Panc1 (cell line): ENCODE measurements at regions not wholly inside any gene's neighbourhood (a gene's known extent, or its start where the extent isn't known, plus 50 kb on each side); places are given as distances from the start of the nearest gene placed in this dataset.

Experiments used
- ATAC-seq: fragments of 200-7000 bp; cut with Tn5 transposase; 2 replicates; pipeline ENCODE4 v1.9.1; 2020; ENCODE audit warnings: mild to moderate bottlenecking, moderate library complexity
- BruUV-seq: library from RNA; stranded (reverse); fragments of 400-500 nt; replicated peaks from 2 replicates; lab custom pipeline; 2021; lab: Mats Ljungman, UMichigan
- CTCF ChIA-PET: fragments of 300-600 bp; sonication (Branson Sonifier 250); formaldehyde crosslinking; loops from one replicate; lab custom pipeline; 2022; ENCODE audit warnings: antibody characterized with exemption; lab: Charles Lee
- POLR2A ChIA-PET: fragments of 300-600 bp; sonication (Branson Sonifier 250); formaldehyde crosslinking; loops from one replicate; lab custom pipeline; 2022; ENCODE audit warnings: antibody characterized with exemption; lab: Charles Lee
- DNase-seq: peaks from one replicate; pipeline ENCODE4 v3.0.0-alpha.2; 2010; ENCODE audit warnings: low read depth, low spot score
- H3K27ac ChIP-seq: 2 replicates; pipeline ENCODE4 v1.5.1; 2011; ENCODE audit warnings: mild to moderate bottlenecking, low read length, inconsistent platforms
- H3K27me3 ChIP-seq: fragments of 200-500 bp; sonication (Bioruptor generic); 2 replicates; pipeline ENCODE4 v1.6.0; 2014; ENCODE audit warnings: low read length, inconsistent platforms; ENCODE audit not compliant: control insufficient read depth, insufficient read depth
- H3K36me3 ChIP-seq: fragments of 200-500 bp; sonication (Bioruptor generic); 2 replicates; pipeline ENCODE4 v1.5.1; 2014; ENCODE audit warnings: inconsistent platforms, mild to moderate bottlenecking, low read length, moderate library complexity; ENCODE audit not compliant: control insufficient read depth, insufficient read depth
- H3K4me1 ChIP-seq: 2 replicates; pipeline ENCODE4 v1.5.1; 2011; ENCODE audit warnings: inconsistent platforms, mild to moderate bottlenecking, low read length, moderate library complexity; ENCODE audit not compliant: control insufficient read depth, insufficient read depth
- H3K4me3 ChIP-seq, 2 experiments: 2 replicates each; pipeline ENCODE4 v1.5.1; 2011 to 2012; ENCODE audit warnings: low read depth in 2 of 2, low read length in 2 of 2, mild to moderate bottlenecking in 2 of 2, inconsistent platforms in 1 of 2, moderate library complexity in 1 of 2
- H3K9me3 ChIP-seq: fragments of 200-500 bp; sonication (Bioruptor generic); 2 replicates; pipeline ENCODE4 v1.5.1; 2014; ENCODE audit warnings: low read depth, mild to moderate bottlenecking, inconsistent platforms, low read length, moderate library complexity; ENCODE audit not compliant: control insufficient read depth, insufficient read depth
- CTCF ChIP-seq: fragments of 450-650 bp; IDR thresholded peaks from 2 replicates; pipeline ENCODE4 v1.5.1; 2017; ENCODE audit warnings: mild to moderate bottlenecking
- POLR2AphosphoS5 ChIP-seq: IDR thresholded peaks from 2 replicates; pipeline ENCODE4 v1.6.1; 2012; ENCODE audit warnings: mild to moderate bottlenecking, low read depth, low read length, moderate library complexity
- REST ChIP-seq, 2 experiments: IDR thresholded peaks; 2 replicates each; pipeline ENCODE4 v1.6.1; 2011 to 2012; ENCODE audit warnings: low read depth in 2 of 2, control low read depth in 1 of 2, low read length in 1 of 2, mild to moderate bottlenecking in 1 of 2, moderate library complexity in 1 of 2; ENCODE audit not compliant: insufficient read depth in 1 of 2
- SIN3A ChIP-seq: IDR thresholded peaks from 2 replicates; pipeline ENCODE4 v1.6.1; 2012; ENCODE audit warnings: low read depth, mild to moderate bottlenecking, low read length, moderate library complexity, borderline replicate concordance; ENCODE audit not compliant: insufficient read depth
- TCF7L2 ChIP-seq: IDR thresholded peaks from 2 replicates; pipeline ENCODE4 v1.6.1; 2011; ENCODE audit warnings: mild to moderate bottlenecking, low read depth, low read length, inconsistent platforms
- in situ Hi-C: cut with HindIII; loops from 2 replicates; pipeline ENCODE4 v1.10.0; 2016; ENCODE audit warnings: low sequenced_read_pairs, low pct_unique_long_range_greater_than_20kb
- intact Hi-C: fragments of 100-400 bp; cut with micrococcal nuclease; formaldehyde crosslinking; loops from one replicate; pipeline ENCODE4 v1.10.0; 2022; ENCODE audit not compliant: unreplicated experiment

DNA sequence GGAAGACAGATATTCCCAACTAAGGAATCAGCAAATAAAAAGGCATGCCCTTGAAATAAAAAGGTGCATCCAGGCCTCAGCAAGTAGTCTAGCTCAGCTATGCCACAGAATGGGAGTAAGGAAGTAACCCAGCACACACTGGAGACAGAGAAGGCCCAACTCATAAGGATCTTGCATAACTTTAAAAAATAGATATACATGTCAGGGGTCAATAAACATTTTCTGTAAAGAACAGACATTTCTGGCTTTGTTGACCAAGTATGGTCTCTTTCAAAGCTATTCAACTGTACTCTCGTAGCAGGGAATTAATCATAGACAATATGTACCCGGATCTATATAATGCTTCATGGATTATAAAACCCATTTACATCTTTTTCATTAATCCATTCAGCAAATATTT lies 449.3 kb downstream of the TAFA4 start:
- in situ Hi-C loops, result no loop called here
- TF ChIP-seq TCF7L2 (no peak), REST (IDR thresholded peaks at IDR 0.05; ENCODE audit: insufficient read depth in 1 of 2, low read depth in 2 of 2, low read length in 1 of 2) (no peak), CTCF (no peak), SIN3A (no peak), POLR2AphosphoS5 (no peak)
- no TSS peak for BruUV-seq
- Histone ChIP-seq H3K4me3 (no peak overlapping the region), H3K36me3 (no peaks in the 10 kb centered on the region), H3K27me3 (no peaks in the 10 kb centered on the region), H3K4me1 (no peaks in the 10 kb centered on the region), H3K27ac (no peak overlapping the region), H3K9me3 (no peaks in the 10 kb centered on the region)
- ChIA-PET CTCF (no interaction called here), POLR2A (no interaction called here)
- intact Hi-C loops, result no loop called here
- ATAC-seq (no peak), DNase-seq (no peak)

DNA sequence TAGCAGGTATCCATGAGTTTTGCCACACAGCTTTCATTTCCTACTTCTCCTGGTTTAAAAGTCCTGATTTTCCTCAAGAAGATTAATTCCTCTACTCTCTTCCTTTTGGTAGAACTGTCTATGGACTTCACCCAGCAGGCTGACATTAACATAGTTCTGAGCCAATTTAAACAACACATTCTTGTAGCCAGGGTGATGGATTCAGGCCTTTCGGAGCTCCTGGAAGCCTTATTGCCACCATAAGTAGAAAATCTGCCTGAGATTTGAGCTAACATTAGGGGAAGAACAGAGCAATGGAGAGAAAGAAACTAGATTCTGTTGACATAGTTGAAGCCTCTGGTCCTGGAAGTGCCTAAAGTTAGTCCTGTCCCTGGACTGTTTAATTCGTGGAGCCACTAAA lies 449.8 kb downstream of the TAFA4 start:
- CTCF ChIA-PET, result no interaction called here
- in situ Hi-C loops, result no loop called here
- H3K4me1 ChIP-seq, result no peaks in the 10 kb centered on the region
- POLR2A ChIA-PET, result no interaction called here
- ATAC-seq (no peak), DNase-seq (no peak)
- no peaks in the 10 kb centered on the region for H3K36me3 ChIP-seq
- no TSS peak for BruUV-seq
- intact Hi-C loops, result no loop called here
- no peak overlapping the region for H3K27ac ChIP-seq
- H3K9me3 ChIP-seq, result no peaks in the 10 kb centered on the region
- H3K27me3 ChIP-seq, result no peaks in the 10 kb centered on the region
- H3K4me3 ChIP-seq, result no peak overlapping the region
- TF ChIP-seq CTCF (no peak), SIN3A (no peak), POLR2AphosphoS5 (no peak), REST (IDR thresholded peaks at IDR 0.05; ENCODE audit: insufficient read depth in 1 of 2, low read depth in 2 of 2, low read length in 1 of 2) (no peak), TCF7L2 (no peak)
